Ishikawa (cell line): ENCODE measurements at regions not wholly inside any gene's neighbourhood (a gene's known extent, or its start where the extent isn't known, plus 50 kb on each side); places are given as distances from the start of the nearest gene placed in this dataset.

Source experiments
- CEBPB ChIP-seq: IDR thresholded peaks from 2 replicates; pipeline ENCODE4 v1.6.1; 2012
- CREB1 ChIP-seq: IDR thresholded peaks from 2 replicates; pipeline ENCODE4 v1.6.1; 2012; ENCODE audit warnings: low read depth
- EGR1 ChIP-seq: IDR thresholded peaks from 2 replicates; pipeline ENCODE4 v1.6.1; 2012
- EP300 ChIP-seq: IDR thresholded peaks from 2 replicates; pipeline ENCODE4 v1.6.1; 2012; ENCODE audit warnings: borderline replicate concordance
- FOXM1 ChIP-seq: IDR thresholded peaks from 2 replicates; pipeline ENCODE4 v1.6.1; 2012; ENCODE audit warnings: low read depth, borderline replicate concordance
- MAX ChIP-seq: IDR thresholded peaks from 2 replicates; pipeline ENCODE4 v1.6.1; 2012
- NFIC ChIP-seq: IDR thresholded peaks from 2 replicates; pipeline ENCODE4 v1.6.1; 2012
- RAD21 ChIP-seq: IDR thresholded peaks from 2 replicates; pipeline ENCODE4 v1.6.1; 2012; ENCODE audit warnings: low read depth
- REST ChIP-seq: IDR thresholded peaks from 2 replicates; pipeline ENCODE4 v1.6.1; 2012; ENCODE audit warnings: low read depth, mild to moderate bottlenecking
- TAF1 ChIP-seq: IDR thresholded peaks from 2 replicates; pipeline ENCODE4 v1.6.1; 2012; ENCODE audit warnings: low read depth, mild to moderate bottlenecking
- TCF12 ChIP-seq: IDR thresholded peaks from 2 replicates; pipeline ENCODE4 v1.6.1; 2012; ENCODE audit warnings: low read depth
- TEAD4 ChIP-seq: IDR thresholded peaks from 2 replicates; pipeline ENCODE4 v1.6.1; 2012
- USF1 ChIP-seq: IDR thresholded peaks from 2 replicates; pipeline ENCODE4 v1.6.1; 2012
- YY1 ChIP-seq: IDR thresholded peaks from 2 replicates; pipeline ENCODE4 v1.6.1; 2012; ENCODE audit warnings: low read depth
- ZBTB7A ChIP-seq: IDR thresholded peaks from 2 replicates; pipeline ENCODE4 v1.6.1; 2012; ENCODE audit warnings: low read depth

- no peak for TF ChIP-seq REST
- TF ChIP-seq TAF1, result no peak
- TF ChIP-seq CEBPB, result no peak
- TF ChIP-seq FOXM1, result no peak
- TF ChIP-seq ZBTB7A, result no peak
- TF ChIP-seq NFIC, result no peak
- TF ChIP-seq TCF12, result no peak
- TF ChIP-seq EP300, result no peak
- TF ChIP-seq USF1, result no peak
- no peak for TF ChIP-seq RAD21
- TF ChIP-seq TEAD4, result no peak
- no peak for TF ChIP-seq YY1
- no peak for TF ChIP-seq EGR1
These were observed 92.7 kb upstream of the RET start for GRCh38 chr10:42984035-42984610.

- no peak for TF ChIP-seq FOXM1
- TF ChIP-seq EGR1, result no peak
- no peak for TF ChIP-seq TAF1
- no peak for TF ChIP-seq EP300
- no peak for TF ChIP-seq USF1
- TF ChIP-seq RAD21, result no peak
These were observed 92.0 kb upstream of the RET start for GRCh38 chr10:42984761-42985325.

GRCh38 chr10:42985436-42986316 lies 91.2 kb upstream of the RET start:
- TF ChIP-seq NFIC (no peak), TCF12 (no peak), USF1 (no peak), TAF1 (no peak), YY1 (no peak), CREB1 (no peak), EP300 (no peak), REST (no peak), TEAD4 (no peak), FOXM1 (no peak)

GRCh38 chr10:42986633-42987032 lies 90.2 kb upstream of the RET start:
- TF ChIP-seq FOXM1 (no peak), ZBTB7A (no peak), TAF1 (no peak), NFIC (no peak), EP300 (no peak), RAD21 (no peak), EGR1 (no peak), USF1 (no peak), CEBPB (no peak), YY1 (no peak), TEAD4 (no peak), CREB1 (no peak), MAX (no peak), TCF12 (no peak), REST (no peak)
